ENCODE measurements at regions not wholly inside any gene's neighbourhood (a gene's known extent, or its start where the extent isn't known, plus 50 kb on each side); places are given as distances from the start of the nearest gene placed in this dataset.
A peak's percentile ranks its signal among the peaks of the same experiment; 100 is the strongest.
"Not testable (repeated sequence)": the region's sequence is repeated elsewhere in the genome, so short reads cannot be mapped to it uniquely, and the experiment has no call there.

GRCh38 chr10:80805343-80806020 is 267.8 kb downstream of the SH2D4B start:
- in situ Hi-C loops (cut with MboI; ENCODE audit: low sequenced_read_pairs, unreplicated experiment) = no loop called here
- TF ChIP-seq CTCF (IDR thresholded peaks at IDR 0.05; ENCODE audit: borderline replicate concordance, control extremely low read depth, extremely low read depth, insufficient read depth, missing control alignments) = no peak
- DNase-seq (ENCODE audit: low spot score) = no peak

- in situ Hi-C loops (cut with MboI; ENCODE audit: low sequenced_read_pairs, unreplicated experiment) = no loop called here
- DNase-seq (ENCODE audit: low spot score) = no peak
Observed at GRCh38 chr10:80814147-80814652, 276.5 kb downstream of the SH2D4B start.

GRCh38 chr10:80829151-80829550 is 291.4 kb downstream of the SH2D4B start:
- in situ Hi-C loops (cut with MboI; ENCODE audit: low sequenced_read_pairs, unreplicated experiment) = no loop called here

More at GRCh38 chr10:80814147-80814652, 276.5 kb downstream of the SH2D4B start:
- TF ChIP-seq CTCF (IDR thresholded peaks at IDR 0.05; ENCODE audit: borderline replicate concordance, control extremely low read depth, extremely low read depth, insufficient read depth, missing control alignments) = no peak

GRCh38 chr10:80829562-80829961 is 291.9 kb downstream of the SH2D4B start:
- no peak for DNase-seq (ENCODE audit: low spot score)
- in situ Hi-C loops (cut with MboI; ENCODE audit: low sequenced_read_pairs, unreplicated experiment) = no loop called here
- no peak for TF ChIP-seq CTCF (IDR thresholded peaks at IDR 0.05; ENCODE audit: borderline replicate concordance, control extremely low read depth, extremely low read depth, insufficient read depth, missing control alignments)

More at GRCh38 chr10:80829151-80829550, 291.4 kb downstream of the SH2D4B start:
- DNase-seq (ENCODE audit: low spot score) = no peak
- no peak for TF ChIP-seq CTCF (IDR thresholded peaks at IDR 0.05; ENCODE audit: borderline replicate concordance, control extremely low read depth, extremely low read depth, insufficient read depth, missing control alignments)

- in situ Hi-C loops (cut with MboI; ENCODE audit: low sequenced_read_pairs, unreplicated experiment) = not testable (repeated sequence)
Observed at GRCh38 chr10:80832693-80833092, 295.0 kb downstream of the SH2D4B start.

GRCh38 chr10:80855348-80855971 is 317.8 kb downstream of the SH2D4B start:
- DNase-seq (ENCODE audit: low spot score) = peak; percentile 51

More at GRCh38 chr10:80832693-80833092, 295.0 kb downstream of the SH2D4B start:
- not testable (repeated sequence) for DNase-seq (ENCODE audit: low spot score)

More at GRCh38 chr10:80855348-80855971, 317.8 kb downstream of the SH2D4B start:
- TF ChIP-seq CTCF (IDR thresholded peaks at IDR 0.05; ENCODE audit: borderline replicate concordance, control extremely low read depth, extremely low read depth, insufficient read depth, missing control alignments) = peak; percentile 44
- in situ Hi-C loops (cut with MboI; ENCODE audit: low sequenced_read_pairs, unreplicated experiment) = no loop called here

Data from GM13976 (cell line).